NCI-H510A (cell line): ENCODE measurements at regions not wholly inside any gene's neighbourhood (a gene's known extent, or its start where the extent isn't known, plus 50 kb on each side); places are given as distances from the start of the nearest gene placed in this dataset.

ENCODE experiments used
- DNase-seq: peaks from one replicate; lab custom pipeline; 2025; lab: John Stamatoyannopoulos, UW

GRCh38 chr4:182143086-182143821 lies 99.9 kb upstream of the TENM3 start:
- DNase-seq, result no peak

GRCh38 chr4:182143822-182144625 lies 99.2 kb upstream of the TENM3 start:
- DNase-seq, result peak; percentile 70

GRCh38 chr4:182144626-182145333 lies 98.4 kb upstream of the TENM3 start:
- no peak for DNase-seq

- no peak for DNase-seq
These were observed 97.8 kb upstream of the TENM3 start for GRCh38 chr4:182145334-182145905.

GRCh38 chr4:182147391-182147790 lies 95.8 kb upstream of the TENM3 start:
- no peak for DNase-seq

- DNase-seq, result no peak
These were observed 92.6 kb upstream of the TENM3 start for GRCh38 chr4:182150645-182151044.

- no peak for DNase-seq
These were observed 87.4 kb upstream of the TENM3 start for GRCh38 chr4:182155806-182156205.

GRCh38 chr4:182163180-182163579 lies 80.0 kb upstream of the TENM3 start:
- no peak for DNase-seq

- DNase-seq, result no peak
These were observed 73.6 kb upstream of the TENM3 start for GRCh38 chr4:182169572-182169971.

- DNase-seq, result no peak
These were observed 73.2 kb upstream of the TENM3 start for GRCh38 chr4:182169987-182170386.

GRCh38 chr4:182170417-182170935 lies 72.7 kb upstream of the TENM3 start:
- DNase-seq, result no peak

GRCh38 chr4:182174979-182175378 lies 68.2 kb upstream of the TENM3 start:
- no peak for DNase-seq

GRCh38 chr4:182175788-182176519 lies 67.2 kb upstream of the TENM3 start:
- DNase-seq, result no peak

GRCh38 chr4:182177166-182177565 lies 66.0 kb upstream of the TENM3 start:
- DNase-seq, result no peak

- DNase-seq, result no peak
These were observed 64.1 kb upstream of the TENM3 start for GRCh38 chr4:182179105-182179504.

- DNase-seq, result no peak
These were observed 63.5 kb upstream of the TENM3 start for GRCh38 chr4:182179751-182180150.

GRCh38 chr4:182185491-182185890 lies 57.7 kb upstream of the TENM3 start:
- no peak for DNase-seq

GRCh38 chr4:182187674-182188073 lies 55.5 kb upstream of the TENM3 start:
- no peak for DNase-seq

GRCh38 chr4:182188622-182189021 lies 54.6 kb upstream of the TENM3 start:
- no peak for DNase-seq

GRCh38 chr4:182189103-182189878 lies 53.9 kb upstream of the TENM3 start:
- no peak for DNase-seq

GRCh38 chr4:182190306-182190705 lies 52.9 kb upstream of the TENM3 start:
- no peak for DNase-seq
